GM18502 (cell line): ENCODE measurements at regions not wholly inside any gene's neighbourhood (a gene's known extent, or its start where the extent isn't known, plus 50 kb on each side); places are given as distances from the start of the nearest gene placed in this dataset.
"Not testable (repeated sequence)": the region's sequence is repeated elsewhere in the genome, so short reads cannot be mapped to it uniquely, and the experiment has no call there.

ENCODE experiments used
- ATAC-seq: cut with Tn5 transposase; IDR thresholded peaks from one replicate; pipeline ENCODE4 v1.9.1; 2021; ENCODE audit warnings: mild to moderate bottlenecking; ENCODE audit not compliant: unreplicated experiment, poor library complexity

DNA sequence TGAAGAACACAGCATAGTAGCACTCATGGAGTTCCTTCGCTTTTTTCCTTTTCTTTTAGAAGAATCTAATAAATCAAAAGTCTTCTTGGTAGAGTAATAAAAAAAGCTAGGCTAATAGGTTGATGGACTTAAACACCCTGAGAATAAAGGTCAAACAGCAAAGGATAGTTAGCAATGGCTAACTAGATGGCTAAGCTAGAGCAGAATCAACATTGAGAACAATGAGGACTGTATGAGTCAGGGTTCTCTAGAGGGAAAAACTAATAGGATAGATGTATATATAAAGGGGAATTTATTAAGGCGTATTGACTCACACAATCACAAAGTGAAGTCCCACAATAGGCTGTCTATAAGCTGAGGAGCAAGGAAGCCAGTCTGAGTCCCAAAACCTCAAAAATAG is 550.9 kb downstream of the GLUD2 start:
- no peak for ATAC-seq

DNA sequence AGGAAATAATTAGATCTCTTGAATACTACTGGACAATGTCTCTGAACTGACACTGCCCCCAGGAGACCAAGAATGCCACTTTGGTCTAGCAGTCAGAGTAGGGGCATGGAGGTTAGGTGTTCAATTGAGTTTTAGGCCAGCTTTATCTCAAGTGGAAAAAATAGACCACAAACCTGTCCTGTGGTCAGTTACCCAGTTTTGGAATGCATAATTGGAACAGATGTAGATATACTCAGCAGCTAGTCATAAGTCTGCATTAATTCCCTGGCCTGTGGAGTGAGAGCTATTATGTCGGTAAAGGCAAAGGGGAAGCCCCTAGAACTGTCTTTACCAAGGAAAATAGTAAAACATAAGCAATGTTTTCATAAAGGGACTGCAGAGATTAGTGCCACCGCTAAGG is 587.7 kb downstream of the GLUD2 start:
- ATAC-seq, result no peak

DNA sequence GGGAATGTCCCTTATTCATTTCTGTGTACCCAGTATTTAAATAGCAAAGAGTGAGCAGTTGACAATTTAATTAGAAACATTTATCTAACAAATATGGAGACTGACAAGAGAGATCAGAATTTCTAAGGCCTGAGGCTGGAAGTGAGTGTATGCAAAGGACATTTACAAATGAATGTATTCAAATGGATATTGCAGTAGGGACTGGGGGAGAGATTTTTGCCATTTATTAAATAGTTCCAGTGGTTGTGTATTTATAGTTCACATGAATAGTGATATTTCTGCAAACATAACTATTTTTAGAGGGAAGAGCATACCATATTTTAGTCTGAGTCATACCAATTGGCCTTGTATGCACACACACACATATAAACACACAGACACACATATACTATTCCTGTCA is 592.4 kb downstream of the GLUD2 start:
- no peak for ATAC-seq

DNA sequence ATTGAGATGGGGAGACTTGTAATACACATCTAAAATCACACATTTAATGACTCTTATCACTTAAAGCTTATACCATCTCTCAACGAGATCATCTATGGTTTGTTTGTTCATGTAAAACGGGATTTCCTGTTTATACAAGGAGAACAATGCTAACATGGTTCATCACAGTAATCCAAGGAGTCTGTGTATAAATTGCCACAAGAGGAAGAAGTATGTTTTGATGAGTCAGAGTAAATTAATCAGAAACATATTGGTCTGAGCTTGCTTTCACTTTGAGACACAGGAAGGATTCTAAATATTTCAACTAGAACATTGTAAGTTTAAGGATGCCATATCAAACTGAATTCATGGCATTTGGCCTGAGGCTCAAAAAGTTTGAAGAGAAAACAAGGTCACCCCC is 594.1 kb downstream of the GLUD2 start:
- no peak for ATAC-seq

DNA sequence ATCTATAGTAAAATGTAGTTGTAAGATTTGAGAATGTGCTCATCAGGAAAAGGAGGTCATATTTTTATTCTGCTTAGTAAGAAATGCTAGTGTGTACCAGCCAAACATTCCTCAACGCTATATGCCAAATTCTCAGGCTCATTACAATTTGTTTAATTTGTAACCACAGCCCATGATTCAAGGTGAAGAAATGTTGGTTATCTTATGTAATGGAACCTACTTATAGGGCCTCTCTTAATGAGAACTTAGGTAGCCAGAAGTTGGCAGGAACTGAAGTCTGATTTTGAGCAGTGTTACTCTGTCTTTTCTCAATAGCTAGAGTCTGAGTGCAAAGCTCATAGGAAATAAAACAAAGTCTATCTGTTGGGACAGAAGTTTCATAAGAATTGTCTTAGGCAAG is 595.0 kb downstream of the GLUD2 start:
- no peak for ATAC-seq

DNA sequence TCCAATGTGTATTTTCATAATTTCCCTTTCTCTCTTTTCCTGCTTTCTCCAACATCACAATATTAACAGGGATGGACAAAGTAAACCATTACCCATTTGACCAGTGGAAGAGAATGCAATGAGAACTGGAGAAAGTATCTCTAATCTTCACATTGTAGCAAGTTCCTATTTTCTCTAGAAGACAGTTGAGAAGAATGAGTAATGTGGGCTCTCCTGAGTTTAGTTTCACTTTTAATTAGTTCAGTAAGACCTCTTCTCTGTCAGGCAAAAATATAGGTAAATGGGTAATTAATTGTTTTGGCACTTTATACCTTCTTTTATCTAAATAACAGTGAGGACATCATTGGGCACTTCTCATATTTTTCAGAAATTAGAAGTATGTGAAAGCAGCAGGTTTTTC is 602.0 kb downstream of the GLUD2 start:
- ATAC-seq, result no peak

DNA sequence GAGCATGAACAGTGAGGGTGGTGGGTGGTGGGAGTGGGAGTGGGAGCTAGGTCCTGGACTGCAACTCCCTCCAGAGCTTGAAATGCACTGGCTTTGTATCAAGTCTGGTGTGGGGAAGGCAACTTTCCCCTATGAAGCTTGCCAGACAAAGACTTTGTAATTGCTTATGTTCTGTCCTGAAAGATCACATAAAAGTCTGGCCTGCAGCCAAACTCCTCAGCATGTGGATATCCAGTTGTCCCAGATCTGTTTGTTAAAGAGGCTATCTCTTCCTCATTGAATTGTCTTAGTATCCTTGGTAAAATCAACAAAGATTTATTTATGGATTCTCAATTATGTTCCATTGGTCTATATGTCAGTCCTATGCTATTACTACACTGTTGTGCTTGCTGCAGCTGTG is 607.9 kb downstream of the GLUD2 start:
- no peak for ATAC-seq

DNA sequence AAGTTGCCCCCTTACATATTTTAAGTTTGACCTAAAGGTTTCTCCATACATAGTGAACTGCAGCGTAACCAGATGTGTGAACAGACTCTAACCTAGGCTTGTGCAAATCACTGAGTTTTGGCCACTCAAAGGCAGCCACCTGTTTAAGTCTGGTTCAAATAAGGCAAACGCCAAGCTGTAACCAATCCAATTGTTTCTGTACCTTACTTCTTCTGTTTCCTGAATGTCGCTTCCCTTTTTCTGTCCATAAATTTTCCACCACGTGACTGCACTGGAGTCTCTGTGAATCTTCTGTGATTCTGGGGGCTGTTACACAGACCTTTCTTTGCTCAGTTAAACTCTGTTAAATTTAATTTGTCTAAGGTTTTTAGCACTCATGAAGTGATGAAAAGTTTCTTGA is 618.8 kb downstream of the GLUD2 start:
- ATAC-seq, result no peak

DNA sequence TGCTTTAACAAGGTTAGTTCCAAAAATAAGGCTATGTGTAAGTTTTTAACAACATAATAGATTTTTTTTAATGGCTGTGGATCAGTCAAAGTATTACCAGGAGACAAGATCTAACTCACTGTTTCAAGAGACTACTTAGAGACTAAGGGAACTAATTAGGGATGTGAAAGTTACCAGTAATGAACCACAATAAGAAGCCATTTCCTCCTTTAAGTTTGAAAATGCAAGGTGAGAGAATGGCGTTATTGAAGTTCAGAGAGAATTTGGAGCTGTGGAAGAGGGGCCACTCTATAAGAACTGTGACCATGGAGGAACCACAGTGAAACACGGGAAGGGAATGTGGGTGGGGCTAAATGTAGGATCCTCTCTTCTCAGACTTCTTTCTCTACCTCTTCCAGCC is 624.2 kb downstream of the GLUD2 start:
- ATAC-seq, result peak; percentile 77

DNA sequence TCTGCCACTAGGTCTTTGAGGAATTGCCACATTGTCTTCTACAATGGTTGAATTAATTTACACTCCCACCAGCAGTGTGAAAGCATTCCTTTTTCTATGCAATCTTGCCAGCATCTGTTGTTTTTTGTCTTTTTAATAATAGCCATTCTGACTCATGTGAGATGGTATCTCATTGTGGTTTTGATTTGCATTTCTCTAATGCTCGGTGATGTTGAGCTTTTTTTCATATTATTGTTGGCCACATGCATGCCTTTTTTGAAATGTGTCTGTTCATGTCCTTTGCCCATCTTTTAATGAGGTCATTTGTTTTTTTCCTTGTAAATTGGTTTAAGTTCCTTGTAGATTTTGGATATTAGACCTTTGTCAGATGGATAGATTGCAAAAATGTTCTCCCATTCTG is 661.8 kb downstream of the GLUD2 start:
- ATAC-seq, result not testable (repeated sequence)

DNA sequence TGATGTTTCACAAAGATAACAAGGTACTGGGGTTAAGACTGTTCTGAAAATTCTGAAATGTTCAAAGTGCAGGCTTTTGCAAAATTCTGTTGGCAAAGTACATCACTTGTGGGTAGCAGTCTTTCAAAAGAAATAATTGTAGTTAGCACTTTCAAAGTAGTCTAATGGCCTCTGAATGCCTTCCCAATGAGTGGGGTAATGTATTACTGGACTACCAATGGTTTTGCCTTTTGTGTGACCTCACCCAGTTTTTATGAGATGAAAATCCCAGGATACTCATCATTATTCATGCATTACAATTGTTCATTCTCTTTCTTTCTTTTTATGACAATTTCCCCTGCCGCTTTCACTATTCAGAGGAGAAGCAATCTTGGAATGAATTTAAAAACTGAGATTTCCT is 686.1 kb downstream of the GLUD2 start:
- ATAC-seq, result no peak

DNA sequence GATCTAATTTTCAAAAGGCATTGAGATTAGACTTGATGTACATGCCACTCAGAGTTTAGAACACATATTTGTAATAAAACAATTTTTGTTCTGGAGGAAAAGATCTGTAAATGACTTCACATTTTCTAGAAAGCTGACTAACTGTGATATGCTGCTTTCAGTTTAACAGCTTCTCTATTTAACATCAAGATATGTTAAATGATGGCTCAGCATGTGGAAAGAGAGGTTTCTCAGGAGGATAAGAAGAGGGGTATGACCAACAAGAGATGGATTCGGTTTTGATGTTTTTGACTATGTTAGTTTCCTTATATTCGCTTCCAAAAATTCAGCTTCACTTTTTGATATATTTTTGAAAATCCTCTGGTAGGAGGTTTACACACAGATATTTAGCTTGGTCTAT is 698.7 kb downstream of the GLUD2 start:
- no peak for ATAC-seq

DNA sequence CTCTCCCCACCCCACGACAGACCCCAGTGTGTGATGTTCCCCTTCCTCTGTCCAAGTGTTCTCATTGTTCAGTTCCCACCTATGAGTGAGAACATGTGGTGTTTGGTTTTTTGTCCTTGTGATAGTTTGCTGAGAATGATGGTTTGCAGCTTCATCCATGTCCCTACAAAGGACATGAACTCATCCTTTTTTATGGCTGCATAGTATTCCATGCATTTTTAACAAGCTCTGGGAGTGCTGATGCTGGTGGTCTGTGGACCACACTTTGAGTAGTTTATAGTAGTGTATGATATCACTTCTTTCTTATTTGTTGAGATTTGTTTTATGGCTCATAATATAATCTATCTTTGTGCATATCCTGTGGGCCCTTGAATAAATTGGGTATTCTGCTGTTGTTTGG is 706.2 kb downstream of the GLUD2 start:
- ATAC-seq, result not testable (repeated sequence)

DNA sequence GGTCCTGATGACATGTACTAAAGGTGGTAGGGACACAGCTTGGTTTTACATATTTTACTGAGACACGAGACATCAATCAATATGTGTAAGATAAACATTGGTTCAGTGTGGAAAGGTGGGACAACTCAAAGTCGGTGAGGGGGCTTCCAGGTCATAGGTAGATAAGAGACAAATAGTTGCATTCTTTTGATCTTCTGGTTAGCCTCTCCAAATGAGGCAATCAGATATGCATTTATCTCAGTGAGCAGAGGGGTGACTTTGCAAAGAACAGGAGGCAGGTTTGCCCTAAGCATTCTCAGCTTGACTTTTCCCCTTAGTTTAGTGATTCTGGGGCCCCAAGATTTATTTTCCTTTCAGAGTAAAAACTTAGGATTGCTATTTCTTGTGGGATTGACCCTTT is 706.9 kb downstream of the GLUD2 start:
- ATAC-seq, result no peak

DNA sequence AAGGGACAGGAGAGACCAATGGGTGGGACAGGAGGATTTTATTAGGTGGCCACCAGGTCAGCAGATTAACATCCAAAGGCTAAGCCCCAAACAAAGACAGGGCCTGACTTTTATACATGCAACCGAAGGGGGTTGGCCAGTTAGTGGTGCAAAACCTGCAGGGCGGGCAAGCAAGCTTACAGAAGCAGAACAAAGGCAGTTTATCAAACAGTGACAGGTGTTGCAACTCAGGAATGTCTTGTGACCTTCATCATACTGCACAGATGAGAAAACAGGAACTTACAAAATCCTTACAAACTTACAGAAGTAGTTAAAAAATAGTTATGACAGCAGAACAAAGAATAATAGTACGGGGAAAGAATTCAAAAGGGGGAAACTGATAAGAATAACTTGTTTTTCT is 708.1 kb downstream of the GLUD2 start:
- no peak for ATAC-seq

DNA sequence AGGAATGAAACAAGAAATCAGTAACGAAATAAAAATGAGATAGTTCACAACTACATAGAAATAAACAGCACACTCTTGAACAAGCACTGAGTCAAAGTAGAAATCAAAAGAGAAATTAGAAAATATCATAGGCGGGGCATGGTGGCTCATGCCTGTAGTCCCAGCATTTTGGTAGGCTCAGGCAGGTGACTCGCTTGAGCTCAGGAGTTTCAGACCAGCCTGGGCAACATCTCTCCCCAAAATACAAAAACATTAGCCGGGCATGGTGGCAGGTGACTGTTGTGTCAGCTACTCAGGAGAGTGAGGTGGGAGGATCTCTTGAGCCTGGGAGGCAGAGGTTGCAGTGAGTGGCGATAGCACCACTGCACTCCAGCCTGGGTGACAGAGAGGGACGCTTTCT is 714.4 kb downstream of the GLUD2 start:
- ATAC-seq, result no peak

DNA sequence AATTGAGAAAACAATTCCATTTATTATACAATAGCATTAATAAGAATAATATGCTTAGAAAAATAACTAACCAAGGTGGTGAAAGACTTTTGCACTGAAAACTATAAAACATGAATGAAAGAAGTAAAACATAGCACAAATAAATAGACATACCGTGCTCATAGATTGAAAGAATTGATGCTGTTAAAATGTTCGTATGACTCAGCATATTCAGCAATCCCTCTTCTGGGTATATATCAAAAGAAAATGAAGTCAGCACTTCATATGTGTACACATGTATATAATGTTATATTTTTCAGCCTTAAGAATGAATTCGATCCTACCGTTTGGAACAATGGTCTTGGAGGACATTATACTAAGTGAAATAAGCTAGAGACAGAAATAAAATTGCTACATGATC is 716.3 kb downstream of the GLUD2 start:
- no peak for ATAC-seq

DNA sequence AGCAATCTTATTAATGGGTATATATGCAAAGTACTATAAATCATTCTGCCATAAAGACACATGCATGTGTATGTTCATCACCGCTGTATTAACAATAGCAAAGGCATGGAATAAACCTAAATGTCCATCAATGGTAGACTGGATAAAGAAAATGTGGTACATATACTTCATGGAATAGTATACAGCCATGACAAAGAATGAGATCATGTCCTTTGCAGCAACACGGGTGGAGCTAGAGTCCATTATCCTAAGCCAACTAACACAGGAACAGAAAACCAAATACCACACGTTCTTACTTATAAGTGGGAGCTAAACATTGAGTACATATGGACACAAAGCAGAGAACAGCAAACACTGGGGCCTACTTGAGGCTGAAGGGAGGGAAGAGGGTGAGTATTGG is 720.8 kb downstream of the GLUD2 start:
- not testable (repeated sequence) for ATAC-seq

DNA sequence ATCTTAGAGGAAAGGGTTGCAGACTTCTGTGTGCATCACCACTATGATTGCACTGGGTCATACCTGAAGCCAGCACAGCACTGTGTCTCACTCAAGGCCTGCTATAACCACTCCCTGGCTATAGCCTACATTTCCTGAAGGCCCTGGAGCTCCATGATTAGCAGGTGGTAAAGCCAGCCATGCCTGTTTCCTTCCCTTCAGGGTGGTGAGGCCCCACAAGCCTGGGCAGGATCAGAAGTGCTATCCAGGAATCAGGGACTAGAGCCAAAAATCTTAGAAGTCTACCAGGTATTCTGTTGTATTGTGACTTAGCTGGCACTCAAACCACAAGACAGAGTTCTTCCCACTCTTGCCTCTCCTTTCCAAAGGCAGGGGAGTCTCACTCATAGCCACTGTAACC is 734.6 kb downstream of the GLUD2 start:
- ATAC-seq, result no peak

DNA sequence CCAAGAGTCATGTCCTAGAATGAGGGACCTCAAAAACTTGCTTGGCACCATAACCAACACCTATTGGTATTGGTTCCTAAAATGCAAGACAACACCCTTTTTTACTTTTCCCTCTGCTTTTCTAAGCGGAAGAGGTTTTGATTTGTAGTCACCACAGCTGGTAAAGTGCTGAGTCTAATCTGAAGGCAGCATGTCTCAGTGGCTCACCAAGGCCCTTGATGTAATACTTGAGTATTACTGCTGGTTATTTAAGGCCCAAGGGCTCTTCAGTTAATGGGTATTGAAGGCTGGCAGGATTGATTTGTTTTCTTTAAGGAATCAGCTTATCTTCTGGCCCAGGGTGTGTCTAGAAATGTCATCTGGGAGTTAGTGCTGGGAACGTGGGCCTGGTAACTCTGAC is 735.1 kb downstream of the GLUD2 start:
- no peak for ATAC-seq

DNA sequence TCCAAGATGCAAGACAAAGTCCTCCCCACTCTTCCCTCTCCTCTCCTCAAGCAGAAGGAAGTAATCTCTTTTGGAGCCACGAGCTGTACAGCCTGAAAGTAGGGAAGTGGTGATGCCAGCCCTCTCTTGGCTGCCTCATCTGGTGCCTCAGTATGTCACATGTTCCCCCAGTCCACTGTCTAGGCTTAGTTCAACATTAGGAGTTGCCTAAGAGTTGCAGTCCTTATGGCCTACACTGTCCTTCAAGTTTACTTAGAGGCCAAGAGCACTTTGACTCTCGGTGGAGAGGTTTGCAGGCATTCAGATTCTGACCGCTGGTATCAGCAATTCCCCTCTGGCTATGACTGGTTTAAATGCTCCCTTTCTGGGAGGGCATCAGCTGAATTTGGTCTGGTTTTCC is 735.6 kb downstream of the GLUD2 start:
- ATAC-seq, result no peak

DNA sequence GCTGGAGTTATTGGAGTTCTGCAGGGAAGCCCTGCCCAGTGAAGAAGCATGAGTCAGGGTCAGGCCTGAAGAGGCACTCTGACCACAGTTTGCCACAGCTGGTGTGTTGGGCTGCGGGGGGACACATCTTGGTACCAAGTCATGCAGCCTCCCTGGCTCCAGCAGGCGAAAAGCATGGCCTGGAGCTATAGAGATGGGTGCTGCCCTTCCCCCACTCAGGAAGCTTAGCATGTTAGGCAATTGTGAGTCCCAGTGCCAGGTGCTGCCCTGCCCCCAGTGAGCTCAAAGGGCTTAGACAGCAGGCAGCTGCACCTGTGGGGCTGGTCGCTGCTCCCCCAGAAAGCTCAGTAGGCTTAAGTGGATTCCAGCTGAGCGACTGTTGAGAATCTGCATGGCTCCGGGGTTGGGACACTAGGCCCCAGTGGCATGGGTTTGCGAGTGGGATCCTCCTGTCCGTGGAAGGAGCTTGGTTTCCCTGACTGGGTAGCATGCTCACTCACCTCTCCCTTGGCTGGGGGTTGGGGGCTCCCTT is 755.5 kb downstream of the GLUD2 start:
- no peak for ATAC-seq

DNA sequence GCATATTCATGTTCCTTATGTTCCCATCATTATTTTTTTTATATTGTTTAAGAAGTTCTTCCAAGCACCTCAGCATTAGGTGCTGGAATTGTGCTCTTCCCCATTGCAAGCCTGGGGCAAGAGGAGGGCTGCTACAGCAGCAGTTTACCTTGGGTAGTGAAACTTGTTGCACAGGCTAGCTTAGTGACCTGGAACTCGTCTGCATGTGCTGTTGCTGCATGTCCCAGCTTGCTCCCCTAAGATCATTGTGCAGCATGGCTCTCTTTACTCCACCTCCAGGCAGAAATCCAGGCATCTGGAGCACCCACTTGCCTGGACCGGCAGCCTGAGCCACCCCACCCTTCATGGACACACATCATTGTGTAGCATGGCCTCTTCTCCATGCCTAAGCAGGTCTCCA is 776.0 kb downstream of the GLUD2 start:
- ATAC-seq, result no peak
